ENCODE measurements at regions not wholly inside any gene's neighbourhood (a gene's known extent, or its start where the extent isn't known, plus 50 kb on each side); places are given as distances from the start of the nearest gene placed in this dataset.
"Not testable (repeated sequence)": the region's sequence is repeated elsewhere in the genome, so short reads cannot be mapped to it uniquely, and the experiment has no call there.

DNA sequence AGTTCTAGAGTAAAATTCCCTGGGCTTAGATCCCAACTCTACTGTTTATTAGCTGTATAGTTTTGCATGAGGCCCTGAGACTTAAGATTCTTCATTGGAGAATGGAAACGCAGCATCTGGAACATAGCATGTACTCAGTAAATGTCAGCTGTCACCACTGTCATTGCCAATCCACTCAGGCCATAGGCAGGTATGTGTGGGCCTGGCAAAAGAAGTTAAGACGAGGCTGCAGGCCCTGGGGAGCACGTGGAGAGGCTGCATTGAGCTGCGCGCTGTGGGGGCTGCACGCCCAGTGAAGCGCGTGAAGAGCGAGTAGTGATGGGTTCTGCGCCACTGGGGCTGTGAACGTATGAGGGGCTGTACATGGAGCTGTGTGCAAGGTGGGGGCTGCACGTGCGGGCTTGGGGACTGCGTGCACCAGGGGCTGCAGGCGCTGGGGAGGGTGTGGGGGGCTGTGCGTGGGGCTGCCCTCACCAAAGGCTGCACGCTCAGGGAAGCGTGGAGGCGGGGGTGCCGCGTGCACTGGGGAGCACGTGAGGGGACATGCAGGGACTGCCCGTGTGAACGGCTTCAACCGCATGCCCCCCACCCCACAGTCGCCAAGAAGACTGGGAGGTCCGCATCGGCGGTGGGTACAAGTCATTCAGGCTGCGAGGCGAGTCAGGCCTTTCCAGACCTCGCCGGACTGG is 85.5 kb downstream of the PRR15 start:
- H3K27me3 ChIP-seq (ENCODE audit: control insufficient read depth in 2 of 2, insufficient read depth in 2 of 2, low read length in 2 of 2), result no peaks in the 10 kb centered on the region
- Mint-ChIP-seq H3K27me3 (no peaks in the 10 kb centered on the region), H3K4me1 (peaks cover 0 to 1% (median 0%) of the 10 kb centered on the region in 7 donors), H3K9me3 (peaks cover 0 to 2% (median 0%) of the 10 kb centered on the region in 11 donors), H3K4me3 (no peak overlapping the region), H3K36me3 (no peaks in the 10 kb centered on the region), H3K27ac (no peak overlapping the region)
- H3K4me1 ChIP-seq (ENCODE audit: control insufficient read depth in 2 of 2, insufficient read depth in 2 of 2, low read length in 2 of 2), result no peaks in the 10 kb centered on the region
- no peak for DNase-seq
- intact Hi-C loops (cut with micrococcal nuclease), result no loop called here
- no peaks in the 10 kb centered on the region for H3K9me3 ChIP-seq (ENCODE audit: control insufficient read depth in 2 of 3, low read length in 3 of 3)
- H3K36me3 ChIP-seq (ENCODE audit: control insufficient read depth in 2 of 3, insufficient read depth in 3 of 3, low read length in 3 of 3), result no peaks in the 10 kb centered on the region
- no peak overlapping the region for H3K4me3 ChIP-seq (ENCODE audit: low read length)
- ChIA-PET POLR2A (no interaction called here), CTCF (no interaction called here)
- no peak for ATAC-seq
- no peak overlapping the region for H3K27ac ChIP-seq (ENCODE audit: low read depth, low read length)

GRCh38 chr7:29649876-29650275 is 86.2 kb downstream of the PRR15 start:
- ChIA-PET CTCF (no interaction called here), POLR2A (no interaction called here)
- no peaks in the 10 kb centered on the region for H3K36me3 ChIP-seq (ENCODE audit: control insufficient read depth in 2 of 3, insufficient read depth in 3 of 3, low read length in 3 of 3)
- Mint-ChIP-seq H3K27ac (no peak overlapping the region), H3K27me3 (no peaks in the 10 kb centered on the region), H3K36me3 (no peaks in the 10 kb centered on the region), H3K4me1 (peaks cover 0 to 1% (median 0%) of the 10 kb centered on the region in 7 donors), H3K4me3 (no peak overlapping the region), H3K9me3 (peaks cover 0 to 2% (median 0%) of the 10 kb centered on the region in 11 donors)
- DNase-seq (no peak), ATAC-seq (no peak)
- intact Hi-C loops (cut with micrococcal nuclease), result no loop called here
- no peaks in the 10 kb centered on the region for H3K9me3 ChIP-seq (ENCODE audit: control insufficient read depth in 2 of 3, low read length in 3 of 3)
- H3K4me3 ChIP-seq (ENCODE audit: low read length), result no peak overlapping the region
- H3K27me3 ChIP-seq (ENCODE audit: control insufficient read depth in 2 of 2, insufficient read depth in 2 of 2, low read length in 2 of 2), result no peaks in the 10 kb centered on the region
- H3K27ac ChIP-seq (ENCODE audit: low read depth, low read length), result no peak overlapping the region
- H3K4me1 ChIP-seq (ENCODE audit: control insufficient read depth in 2 of 2, insufficient read depth in 2 of 2, low read length in 2 of 2), result no peaks in the 10 kb centered on the region

- intact Hi-C loops (cut with micrococcal nuclease), result no loop called here
- Histone ChIP-seq H3K36me3 (ENCODE audit: control insufficient read depth in 2 of 3, insufficient read depth in 3 of 3, low read length in 3 of 3) (no peaks in the 10 kb centered on the region), H3K27me3 (ENCODE audit: control insufficient read depth in 2 of 2, insufficient read depth in 2 of 2, low read length in 2 of 2) (no peaks in the 10 kb centered on the region), H3K4me3 (ENCODE audit: low read length) (no peak overlapping the region), H3K9me3 (ENCODE audit: control insufficient read depth in 2 of 3, low read length in 3 of 3) (no peaks in the 10 kb centered on the region), H3K27ac (ENCODE audit: low read depth, low read length) (no peak overlapping the region), H3K4me1 (ENCODE audit: control insufficient read depth in 2 of 2, insufficient read depth in 2 of 2, low read length in 2 of 2) (no peaks in the 10 kb centered on the region)
- ATAC-seq (no peak), DNase-seq (no peak)
- H3K4me3 Mint-ChIP-seq, result no peak overlapping the region
- no peak overlapping the region for H3K27ac Mint-ChIP-seq
- H3K27me3 Mint-ChIP-seq, result no peaks in the 10 kb centered on the region
- peaks cover 0 to 2% (median 0%) of the 10 kb centered on the region in 11 donors for H3K9me3 Mint-ChIP-seq
- CTCF ChIA-PET, result no interaction called here
- no peaks in the 10 kb centered on the region for H3K36me3 Mint-ChIP-seq
- POLR2A ChIA-PET, result no interaction called here
- peaks cover 0 to 1% (median 0%) of the 10 kb centered on the region in 7 donors for H3K4me1 Mint-ChIP-seq
Observed at GRCh38 chr7:29651477-29651876, 87.8 kb downstream of the PRR15 start.

DNA sequence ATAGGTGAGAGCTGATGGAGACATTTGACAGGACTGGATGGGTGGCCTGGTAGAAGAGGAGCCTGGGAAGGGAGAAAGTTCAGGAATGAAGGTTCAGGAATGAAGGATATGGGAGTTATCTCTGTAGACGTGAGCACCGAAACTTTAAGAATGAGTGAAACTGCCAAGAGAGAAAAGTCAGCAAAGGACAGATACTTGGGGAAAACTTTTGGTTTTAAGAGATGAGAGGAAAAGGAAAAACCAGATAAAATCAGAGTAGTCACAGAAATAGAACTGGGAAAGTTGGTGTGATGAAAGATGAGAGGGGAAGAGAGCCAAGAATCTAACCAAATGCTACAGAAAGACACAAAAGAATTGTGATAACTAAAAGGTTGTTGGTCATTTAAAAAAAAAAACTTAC is 88.9 kb downstream of the PRR15 start:
- POLR2A ChIA-PET, result no interaction called here
- Histone ChIP-seq H3K27ac (ENCODE audit: low read depth, low read length) (no peak overlapping the region), H3K9me3 (ENCODE audit: control insufficient read depth in 2 of 3, low read length in 3 of 3) (no peaks in the 10 kb centered on the region), H3K4me3 (ENCODE audit: low read length) (no peak overlapping the region), H3K4me1 (ENCODE audit: control insufficient read depth in 2 of 2, insufficient read depth in 2 of 2, low read length in 2 of 2) (no peaks in the 10 kb centered on the region), H3K36me3 (ENCODE audit: control insufficient read depth in 2 of 3, insufficient read depth in 3 of 3, low read length in 3 of 3) (no peaks in the 10 kb centered on the region), H3K27me3 (ENCODE audit: control insufficient read depth in 2 of 2, insufficient read depth in 2 of 2, low read length in 2 of 2) (no peaks in the 10 kb centered on the region)
- intact Hi-C loops (cut with micrococcal nuclease), result no loop called here
- Mint-ChIP-seq H3K27me3 (no peaks in the 10 kb centered on the region), H3K4me1 (peaks cover 0 to 1% (median 0%) of the 10 kb centered on the region in 7 donors), H3K36me3 (no peaks in the 10 kb centered on the region), H3K4me3 (no peak overlapping the region), H3K9me3 (peaks cover 0 to 2% (median 0%) of the 10 kb centered on the region in 11 donors), H3K27ac (no peak overlapping the region)
- no peak for DNase-seq
- CTCF ChIA-PET, result no interaction called here
- no peak for ATAC-seq

- intact Hi-C loops (cut with micrococcal nuclease); H3K36me3 Mint-ChIP-seq; H3K27me3 Mint-ChIP-seq; H3K36me3 ChIP-seq (ENCODE audit: control insufficient read depth in 2 of 3, insufficient read depth in 3 of 3, low read length in 3 of 3); H3K27ac Mint-ChIP-seq; H3K4me1 ChIP-seq (ENCODE audit: control insufficient read depth in 2 of 2, insufficient read depth in 2 of 2, low read length in 2 of 2); H3K9me3 ChIP-seq (ENCODE audit: control insufficient read depth in 2 of 3, low read length in 3 of 3); POLR2A ChIA-PET; CTCF ChIA-PET; H3K27ac ChIP-seq (ENCODE audit: low read depth, low read length); ATAC-seq; H3K4me3 ChIP-seq (ENCODE audit: low read length); H3K4me1 Mint-ChIP-seq; H3K4me3 Mint-ChIP-seq; H3K27me3 ChIP-seq (ENCODE audit: control insufficient read depth in 2 of 2, insufficient read depth in 2 of 2, low read length in 2 of 2); DNase-seq; H3K9me3 Mint-ChIP-seq: not testable (repeated sequence)
Observed at GRCh38 chr7:29654340-29654739, 90.7 kb downstream of the PRR15 start.

- no peak for DNase-seq
- no peak overlapping the region for H3K27ac ChIP-seq (ENCODE audit: low read depth, low read length)
- no peaks in the 10 kb centered on the region for H3K9me3 Mint-ChIP-seq
- H3K4me3 ChIP-seq (ENCODE audit: low read length), result no peak overlapping the region
- no peaks in the 10 kb centered on the region for H3K9me3 ChIP-seq (ENCODE audit: control insufficient read depth in 2 of 3, low read length in 3 of 3)
- no peaks in the 10 kb centered on the region for H3K4me1 ChIP-seq (ENCODE audit: control insufficient read depth in 2 of 2, insufficient read depth in 2 of 2, low read length in 2 of 2)
- intact Hi-C loops (cut with micrococcal nuclease), result no loop called here
- no peaks in the 10 kb centered on the region for H3K27me3 ChIP-seq (ENCODE audit: control insufficient read depth in 2 of 2, insufficient read depth in 2 of 2, low read length in 2 of 2)
- peaks cover 0 to 4% (median 0%) of the 10 kb centered on the region in 5 donors for H3K27me3 Mint-ChIP-seq
- ChIA-PET POLR2A (no interaction called here), CTCF (no interaction called here)
- H3K36me3 Mint-ChIP-seq, result no peaks in the 10 kb centered on the region
- H3K4me1 Mint-ChIP-seq, result no peaks in the 10 kb centered on the region
- no peaks in the 10 kb centered on the region for H3K36me3 ChIP-seq (ENCODE audit: control insufficient read depth in 2 of 3, insufficient read depth in 3 of 3, low read length in 3 of 3)
- no peak for ATAC-seq
- H3K4me3 Mint-ChIP-seq, result no peak overlapping the region
- no peak overlapping the region for H3K27ac Mint-ChIP-seq
Observed at GRCh38 chr7:29657288-29657687, 93.7 kb downstream of the PRR15 start.

- no peak overlapping the region for H3K4me3 ChIP-seq (ENCODE audit: low read length)
- no peak overlapping the region for H3K4me3 Mint-ChIP-seq
- no peak overlapping the region for H3K27ac ChIP-seq (ENCODE audit: low read depth, low read length)
- no peaks in the 10 kb centered on the region for H3K4me1 ChIP-seq (ENCODE audit: control insufficient read depth in 2 of 2, insufficient read depth in 2 of 2, low read length in 2 of 2)
- H3K4me1 Mint-ChIP-seq, result no peaks in the 10 kb centered on the region
- H3K9me3 Mint-ChIP-seq, result peaks cover 0 to 2% (median 0%) of the 10 kb centered on the region in 11 donors
- no peaks in the 10 kb centered on the region for H3K27me3 ChIP-seq (ENCODE audit: control insufficient read depth in 2 of 2, insufficient read depth in 2 of 2, low read length in 2 of 2)
- intact Hi-C loops (cut with micrococcal nuclease), result no loop called here
- H3K27me3 Mint-ChIP-seq, result peaks cover 0 to 4% (median 2%) of the 10 kb centered on the region in 5 donors
- no peak overlapping the region for H3K27ac Mint-ChIP-seq
- ATAC-seq (no peak), DNase-seq (no peak)
- ChIA-PET POLR2A (no interaction called here), CTCF (no interaction called here)
- no peaks in the 10 kb centered on the region for H3K36me3 Mint-ChIP-seq
- H3K36me3 ChIP-seq (ENCODE audit: control insufficient read depth in 2 of 3, insufficient read depth in 3 of 3, low read length in 3 of 3), result no peaks in the 10 kb centered on the region
- H3K9me3 ChIP-seq (ENCODE audit: control insufficient read depth in 2 of 3, low read length in 3 of 3), result no peaks in the 10 kb centered on the region
Observed at GRCh38 chr7:29657856-29658255, 94.2 kb downstream of the PRR15 start.
